ENCODE measurements at regions not wholly inside any gene's neighbourhood (a gene's known extent, or its start where the extent isn't known, plus 50 kb on each side); places are given as distances from the start of the nearest gene placed in this dataset.

DNA sequence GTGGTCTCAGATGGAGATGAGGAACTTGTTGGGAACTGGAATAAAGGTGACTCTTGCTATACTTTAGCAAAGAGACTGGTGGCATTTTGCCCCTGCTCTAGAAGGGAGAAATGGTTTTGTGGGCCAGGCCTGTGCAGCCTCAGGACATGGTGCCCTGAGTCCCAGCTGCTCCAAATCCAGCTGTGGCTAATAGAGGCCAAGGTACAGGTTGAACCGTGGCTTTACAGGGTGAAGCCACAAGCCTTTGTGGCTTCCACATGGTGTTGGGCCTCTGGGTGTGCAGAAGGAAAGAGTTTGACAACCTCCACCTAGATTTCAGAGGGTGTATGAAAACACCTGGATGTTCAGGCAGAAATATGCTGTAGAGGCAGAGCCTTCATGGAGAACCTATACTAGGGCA is 586.0 kb downstream of the FLRT2 start:
- TF ChIP-seq, protein P1, sequence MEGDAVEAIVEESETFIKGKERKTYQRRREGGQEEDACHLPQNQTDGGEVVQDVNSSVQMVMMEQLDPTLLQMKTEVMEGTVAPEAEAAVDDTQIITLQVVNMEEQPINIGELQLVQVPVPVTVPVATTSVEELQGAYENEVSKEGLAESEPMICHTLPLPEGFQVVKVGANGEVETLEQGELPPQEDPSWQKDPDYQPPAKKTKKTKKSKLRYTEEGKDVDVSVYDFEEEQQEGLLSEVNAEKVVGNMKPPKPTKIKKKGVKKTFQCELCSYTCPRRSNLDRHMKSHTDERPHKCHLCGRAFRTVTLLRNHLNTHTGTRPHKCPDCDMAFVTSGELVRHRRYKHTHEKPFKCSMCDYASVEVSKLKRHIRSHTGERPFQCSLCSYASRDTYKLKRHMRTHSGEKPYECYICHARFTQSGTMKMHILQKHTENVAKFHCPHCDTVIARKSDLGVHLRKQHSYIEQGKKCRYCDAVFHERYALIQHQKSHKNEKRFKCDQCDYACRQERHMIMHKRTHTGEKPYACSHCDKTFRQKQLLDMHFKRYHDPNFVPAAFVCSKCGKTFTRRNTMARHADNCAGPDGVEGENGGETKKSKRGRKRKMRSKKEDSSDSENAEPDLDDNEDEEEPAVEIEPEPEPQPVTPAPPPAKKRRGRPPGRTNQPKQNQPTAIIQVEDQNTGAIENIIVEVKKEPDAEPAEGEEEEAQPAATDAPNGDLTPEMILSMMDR (IDR thresholded peaks at IDR 0.05; ENCODE audit: poor library complexity, severe bottlenecking) = no peak
- TF ChIP-seq EZH2 (IDR thresholded peaks at IDR 0.05; ENCODE audit: borderline replicate concordance, insufficient read depth, low read length, poor library complexity, severe bottlenecking) (no peak), TAF1 (IDR thresholded peaks at IDR 0.05; ENCODE audit: low read depth) (no peak), EP300 (conservative IDR thresholded peaks at IDR 0.05; ENCODE audit: poor library complexity, severe bottlenecking) (no peak), POLR2AphosphoS5 (IDR thresholded peaks at IDR 0.05) (no peak), SMC3 (conservative IDR thresholded peaks at IDR 0.05; ENCODE audit: poor library complexity) (no peak)
- TF ChIP-seq, protein P2, sequence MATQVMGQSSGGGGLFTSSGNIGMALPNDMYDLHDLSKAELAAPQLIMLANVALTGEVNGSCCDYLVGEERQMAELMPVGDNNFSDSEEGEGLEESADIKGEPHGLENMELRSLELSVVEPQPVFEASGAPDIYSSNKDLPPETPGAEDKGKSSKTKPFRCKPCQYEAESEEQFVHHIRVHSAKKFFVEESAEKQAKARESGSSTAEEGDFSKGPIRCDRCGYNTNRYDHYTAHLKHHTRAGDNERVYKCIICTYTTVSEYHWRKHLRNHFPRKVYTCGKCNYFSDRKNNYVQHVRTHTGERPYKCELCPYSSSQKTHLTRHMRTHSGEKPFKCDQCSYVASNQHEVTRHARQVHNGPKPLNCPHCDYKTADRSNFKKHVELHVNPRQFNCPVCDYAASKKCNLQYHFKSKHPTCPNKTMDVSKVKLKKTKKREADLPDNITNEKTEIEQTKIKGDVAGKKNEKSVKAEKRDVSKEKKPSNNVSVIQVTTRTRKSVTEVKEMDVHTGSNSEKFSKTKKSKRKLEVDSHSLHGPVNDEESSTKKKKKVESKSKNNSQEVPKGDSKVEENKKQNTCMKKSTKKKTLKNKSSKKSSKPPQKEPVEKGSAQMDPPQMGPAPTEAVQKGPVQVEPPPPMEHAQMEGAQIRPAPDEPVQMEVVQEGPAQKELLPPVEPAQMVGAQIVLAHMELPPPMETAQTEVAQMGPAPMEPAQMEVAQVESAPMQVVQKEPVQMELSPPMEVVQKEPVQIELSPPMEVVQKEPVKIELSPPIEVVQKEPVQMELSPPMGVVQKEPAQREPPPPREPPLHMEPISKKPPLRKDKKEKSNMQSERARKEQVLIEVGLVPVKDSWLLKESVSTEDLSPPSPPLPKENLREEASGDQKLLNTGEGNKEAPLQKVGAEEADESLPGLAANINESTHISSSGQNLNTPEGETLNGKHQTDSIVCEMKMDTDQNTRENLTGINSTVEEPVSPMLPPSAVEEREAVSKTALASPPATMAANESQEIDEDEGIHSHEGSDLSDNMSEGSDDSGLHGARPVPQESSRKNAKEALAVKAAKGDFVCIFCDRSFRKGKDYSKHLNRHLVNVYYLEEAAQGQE (IDR thresholded peaks at IDR 0.05; ENCODE audit: borderline replicate concordance) = no peak
